ENCODE measurements at regions not wholly inside any gene's neighbourhood (a gene's known extent, or its start where the extent isn't known, plus 50 kb on each side); places are given as distances from the start of the nearest gene placed in this dataset.

DNA sequence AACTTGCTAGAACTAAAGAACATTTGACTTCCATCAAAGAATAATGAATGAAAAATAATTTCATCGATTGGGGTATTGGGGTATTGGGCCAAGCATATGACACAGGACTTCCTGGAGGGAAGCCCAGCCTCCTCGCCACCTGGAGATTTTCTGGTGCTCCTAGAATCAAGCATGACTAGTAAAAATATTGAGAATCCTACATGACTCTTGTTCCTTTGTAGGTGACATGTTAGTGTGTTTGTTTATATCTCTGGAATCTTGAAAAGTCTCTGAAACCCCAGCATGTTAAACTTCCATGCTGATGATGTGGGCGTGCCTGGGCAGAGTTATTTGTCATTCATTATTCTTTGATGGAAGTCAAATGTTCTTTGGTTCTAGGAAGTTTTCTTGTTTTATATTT lies 90.1 kb upstream of the EPHB3 start:
- TF ChIP-seq, protein P1, sequence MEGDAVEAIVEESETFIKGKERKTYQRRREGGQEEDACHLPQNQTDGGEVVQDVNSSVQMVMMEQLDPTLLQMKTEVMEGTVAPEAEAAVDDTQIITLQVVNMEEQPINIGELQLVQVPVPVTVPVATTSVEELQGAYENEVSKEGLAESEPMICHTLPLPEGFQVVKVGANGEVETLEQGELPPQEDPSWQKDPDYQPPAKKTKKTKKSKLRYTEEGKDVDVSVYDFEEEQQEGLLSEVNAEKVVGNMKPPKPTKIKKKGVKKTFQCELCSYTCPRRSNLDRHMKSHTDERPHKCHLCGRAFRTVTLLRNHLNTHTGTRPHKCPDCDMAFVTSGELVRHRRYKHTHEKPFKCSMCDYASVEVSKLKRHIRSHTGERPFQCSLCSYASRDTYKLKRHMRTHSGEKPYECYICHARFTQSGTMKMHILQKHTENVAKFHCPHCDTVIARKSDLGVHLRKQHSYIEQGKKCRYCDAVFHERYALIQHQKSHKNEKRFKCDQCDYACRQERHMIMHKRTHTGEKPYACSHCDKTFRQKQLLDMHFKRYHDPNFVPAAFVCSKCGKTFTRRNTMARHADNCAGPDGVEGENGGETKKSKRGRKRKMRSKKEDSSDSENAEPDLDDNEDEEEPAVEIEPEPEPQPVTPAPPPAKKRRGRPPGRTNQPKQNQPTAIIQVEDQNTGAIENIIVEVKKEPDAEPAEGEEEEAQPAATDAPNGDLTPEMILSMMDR (IDR thresholded peaks at IDR 0.05; ENCODE audit: control insufficient read depth, insufficient read depth, low read depth, low read length, missing control alignments): no peak
- H3K4me3 ChIP-seq (ENCODE audit: control insufficient read depth, low read depth, low read length): no peak overlapping the region
- DNase-seq (ENCODE audit: low read depth): no peak

- no peak overlapping the region for H3K4me3 ChIP-seq (ENCODE audit: control insufficient read depth, low read depth, low read length)
Measured at GRCh38 chr3:184472723-184473428, 88.7 kb upstream of the EPHB3 start.

GRCh38 chr3:184474897-184475296 lies 86.7 kb upstream of the EPHB3 start:
- H3K4me3 ChIP-seq (ENCODE audit: control insufficient read depth, low read depth, low read length): no peak overlapping the region
- TF ChIP-seq, protein P1 (IDR thresholded peaks at IDR 0.05; ENCODE audit: control insufficient read depth, insufficient read depth, low read depth, low read length, missing control alignments): no peak
- no peak for DNase-seq (ENCODE audit: low read depth)

More at GRCh38 chr3:184472723-184473428, 88.7 kb upstream of the EPHB3 start:
- no peak for DNase-seq (ENCODE audit: low read depth)
- TF ChIP-seq, protein P1 (IDR thresholded peaks at IDR 0.05; ENCODE audit: control insufficient read depth, insufficient read depth, low read depth, low read length, missing control alignments): no peak

DNA sequence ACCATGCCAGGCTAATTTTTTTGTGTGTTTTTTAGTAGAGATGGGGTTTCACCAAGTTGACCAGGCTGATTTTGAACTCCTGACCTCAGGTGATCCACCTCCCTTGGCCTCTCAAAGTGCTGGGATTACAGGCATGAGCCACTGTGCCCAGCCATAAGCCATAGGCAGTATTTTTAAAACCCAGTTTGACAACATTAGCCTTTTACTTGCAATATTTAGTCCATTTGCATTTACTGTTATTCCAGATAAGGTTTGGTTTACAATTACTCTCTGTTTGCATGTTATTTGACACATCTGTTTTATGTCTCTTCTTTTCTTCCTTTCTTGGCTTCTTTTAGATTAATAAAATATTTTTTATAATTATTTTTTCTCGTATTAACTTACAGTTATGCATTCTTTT lies 83.6 kb upstream of the EPHB3 start:
- H3K4me3 ChIP-seq (ENCODE audit: control insufficient read depth, low read depth, low read length): no peak overlapping the region
- TF ChIP-seq, protein P1 (IDR thresholded peaks at IDR 0.05; ENCODE audit: control insufficient read depth, insufficient read depth, low read depth, low read length, missing control alignments): no peak
- DNase-seq (ENCODE audit: low read depth): no peak

GRCh38 chr3:184479426-184480126 lies 82.0 kb upstream of the EPHB3 start:
- no peak for DNase-seq (ENCODE audit: low read depth)
- TF ChIP-seq, protein P1 (IDR thresholded peaks at IDR 0.05; ENCODE audit: control insufficient read depth, insufficient read depth, low read depth, low read length, missing control alignments): no peak
- H3K4me3 ChIP-seq (ENCODE audit: control insufficient read depth, low read depth, low read length): no peak overlapping the region

DNA sequence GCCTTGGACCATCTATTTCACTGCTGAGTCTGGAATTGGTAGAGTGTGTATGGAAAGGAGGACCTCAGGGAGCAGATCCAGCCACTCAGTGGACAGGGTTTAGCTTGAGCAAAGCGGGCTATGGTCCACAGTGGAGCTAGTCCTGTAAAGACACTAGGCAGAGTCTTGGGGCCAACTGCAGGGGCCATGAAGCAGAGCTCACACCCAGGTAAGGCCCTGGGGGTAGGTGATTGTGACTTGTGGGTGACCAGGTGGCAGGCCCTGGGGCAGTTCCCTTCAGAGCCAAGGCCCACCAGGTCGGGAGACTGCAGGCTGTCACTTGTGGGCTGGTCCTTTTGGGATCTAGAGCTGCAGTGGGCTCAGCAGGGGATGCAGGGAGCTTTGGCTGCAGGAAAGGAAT lies 80.8 kb upstream of the EPHB3 start:
- H3K4me3 ChIP-seq (ENCODE audit: control insufficient read depth, low read depth, low read length): no peak overlapping the region
- no peak for DNase-seq (ENCODE audit: low read depth)
- TF ChIP-seq, protein P1 (IDR thresholded peaks at IDR 0.05; ENCODE audit: control insufficient read depth, insufficient read depth, low read depth, low read length, missing control alignments): no peak

Measured in AG09309 (cell line).